SJSA1 (cell line): ENCODE measurements at regions not wholly inside any gene's neighbourhood (a gene's known extent, or its start where the extent isn't known, plus 50 kb on each side); places are given as distances from the start of the nearest gene placed in this dataset.
A peak's percentile ranks its signal among the peaks of the same experiment; 100 is the strongest.
"Not testable (repeated sequence)": the region's sequence is repeated elsewhere in the genome, so short reads cannot be mapped to it uniquely, and the experiment has no call there.

Source experiments
- DNase-seq, 2 experiments: peaks; one replicate each; pipeline ENCODE4 v3.0.0-alpha.2; 2015 to 2020; ENCODE audit warnings: low spot score in 2 of 2, low read depth in 1 of 2
- H3K27ac ChIP-seq: fragments of 250-450 bp; sonication (Bioruptor Pico); 2 replicates; pipeline ENCODE4 v1.5.1; 2020; ENCODE audit warnings: mild to moderate bottlenecking, moderate library complexity
- H3K27me3 ChIP-seq: fragments of 250-450 bp; sonication (Bioruptor Pico); replicated peaks from 2 replicates; pipeline ENCODE4 v1.5.1; 2020; ENCODE audit warnings: mild to moderate bottlenecking, moderate library complexity
- H3K36me3 ChIP-seq: fragments of 250-450 bp; sonication (Bioruptor Pico); 2 replicates; pipeline ENCODE4 v1.5.1; 2020; ENCODE audit warnings: mild to moderate bottlenecking
- H3K4me1 ChIP-seq: fragments of 250-450 bp; sonication (Bioruptor Pico); replicated peaks from 2 replicates; pipeline ENCODE4 v1.6.1; 2021; ENCODE audit warnings: mild to moderate bottlenecking
- H3K4me3 ChIP-seq: fragments of 250-450 bp; sonication (Bioruptor Pico); 2 replicates; pipeline ENCODE4 v1.5.1; 2020; ENCODE audit warnings: mild to moderate bottlenecking
- H3K9me3 ChIP-seq: fragments of 250-450 bp; sonication (Bioruptor Pico); replicated peaks from 2 replicates; pipeline ENCODE4 v1.5.1; 2020; ENCODE audit warnings: mild to moderate bottlenecking

DNA sequence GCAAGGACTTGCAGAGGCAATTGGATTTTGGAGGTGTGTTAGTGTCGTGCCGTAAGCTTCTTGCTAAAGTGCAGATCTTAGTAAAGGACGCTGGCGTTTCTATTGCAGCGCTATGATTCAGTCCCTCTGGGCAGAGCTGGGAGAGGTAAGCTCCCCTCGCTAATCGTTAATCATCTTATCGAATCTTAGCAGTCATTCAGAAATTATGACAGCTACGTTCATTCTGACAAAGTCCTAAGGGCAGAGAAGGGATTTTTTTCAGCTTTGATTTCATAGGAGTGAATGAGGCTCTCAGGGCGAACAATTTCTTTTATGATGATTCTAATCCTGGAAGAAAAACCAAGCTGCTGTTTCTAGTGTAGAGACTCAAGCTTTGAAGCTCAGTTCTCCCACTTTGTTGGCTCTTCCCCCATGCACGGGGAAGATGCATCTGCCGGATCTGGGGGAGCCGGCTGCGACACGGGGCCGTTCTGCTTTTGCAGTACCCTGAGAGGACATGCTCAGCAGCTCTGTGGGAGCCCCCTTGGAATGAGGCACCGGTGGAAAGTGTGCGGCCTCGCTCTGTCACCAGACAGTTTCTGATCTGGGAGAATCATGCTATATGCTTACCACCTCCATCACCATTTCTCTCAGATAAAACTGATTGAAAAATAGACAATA lies 79.1 kb upstream of the SLC22A23 start:
- H3K27me3 ChIP-seq = no peaks in the 10 kb centered on the region
- no peak overlapping the region for H3K4me3 ChIP-seq
- no peaks in the 10 kb centered on the region for H3K36me3 ChIP-seq
- H3K4me1 ChIP-seq = no peaks in the 10 kb centered on the region; the same call in 1 of the 2 replicates
- no peak overlapping the region for H3K27ac ChIP-seq
- no peaks in the 10 kb centered on the region for H3K9me3 ChIP-seq
- DNase-seq = peak in 1 of 2 experiments; percentile 34

- H3K4me1 ChIP-seq = no peaks in the 10 kb centered on the region; the same call in 1 of the 2 replicates
- peak in 1 of 2 experiments; percentile 28 for DNase-seq
- no peaks in the 10 kb centered on the region for H3K9me3 ChIP-seq
- no peaks in the 10 kb centered on the region for H3K36me3 ChIP-seq
- no peaks in the 10 kb centered on the region for H3K27me3 ChIP-seq
- no peak overlapping the region for H3K4me3 ChIP-seq
- no peak overlapping the region for H3K27ac ChIP-seq
Observed at GRCh38 chr6:3535033-3535775, 78.4 kb upstream of the SLC22A23 start.

- no peaks in the 10 kb centered on the region for H3K36me3 ChIP-seq
- no peaks in the 10 kb centered on the region for H3K9me3 ChIP-seq
- peak in 1 of 2 experiments; percentile 21 for DNase-seq
- H3K27ac ChIP-seq = no peak overlapping the region
- no peak overlapping the region for H3K4me3 ChIP-seq
- H3K27me3 ChIP-seq = no peaks in the 10 kb centered on the region
- H3K4me1 ChIP-seq = no peaks in the 10 kb centered on the region; the same call in 1 of the 2 replicates
Observed at GRCh38 chr6:3534599-3534998, 77.7 kb upstream of the SLC22A23 start.

- DNase-seq = peak in 1 of 2 experiments; percentile 2
- Histone ChIP-seq H3K36me3 (no peaks in the 10 kb centered on the region), H3K27me3 (no peaks in the 10 kb centered on the region), H3K27ac (no peak overlapping the region), H3K4me3 (no peak overlapping the region), H3K9me3 (no peaks in the 10 kb centered on the region), H3K4me1 (no peaks in the 10 kb centered on the region; the same call in 1 of the 2 replicates)
Observed at GRCh38 chr6:3533981-3534380, 77.1 kb upstream of the SLC22A23 start.

DNA sequence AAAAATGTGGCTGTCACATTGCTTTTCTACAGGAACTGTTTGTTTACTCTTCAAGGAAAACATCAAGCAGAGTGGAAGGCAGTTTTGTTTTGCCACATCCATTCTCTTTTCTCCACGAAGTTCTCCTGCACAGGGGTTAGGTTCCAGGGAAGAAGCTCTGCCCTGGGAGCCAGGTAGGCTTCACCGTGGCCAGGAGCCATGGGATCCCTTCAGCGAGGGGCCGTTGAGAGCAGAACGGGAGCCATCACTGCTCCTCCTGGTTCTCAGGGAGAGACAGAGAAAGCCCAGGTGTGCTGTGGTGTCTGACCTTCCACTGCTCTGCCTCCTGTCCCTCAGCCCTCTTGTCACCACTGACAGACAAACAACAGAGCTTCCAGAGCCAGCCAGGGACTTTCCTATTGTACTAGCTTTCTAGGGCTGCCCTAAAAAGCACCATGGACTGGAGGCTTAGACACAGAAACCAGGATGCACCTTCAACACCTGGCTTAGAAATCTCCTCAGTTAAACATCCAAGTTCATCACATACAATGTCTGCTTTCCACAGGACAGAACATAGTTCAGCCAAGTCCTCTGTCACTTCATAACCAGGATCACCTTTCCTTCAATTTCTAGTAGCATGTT lies 75.6 kb upstream of the SLC22A23 start:
- Histone ChIP-seq H3K4me3 (no peak overlapping the region), H3K9me3 (no peaks in the 10 kb centered on the region), H3K4me1 (no peaks in the 10 kb centered on the region; the same call in 1 of the 2 replicates), H3K27me3 (no peaks in the 10 kb centered on the region), H3K36me3 (no peaks in the 10 kb centered on the region), H3K27ac (no peak overlapping the region)
- peak in 1 of 2 experiments; percentile 28 for DNase-seq

GRCh38 chr6:3531481-3531880 lies 74.6 kb upstream of the SLC22A23 start:
- Histone ChIP-seq H3K36me3 (no peaks in the 10 kb centered on the region), H3K27me3 (no peaks in the 10 kb centered on the region), H3K4me3 (no peak overlapping the region), H3K9me3 (no peaks in the 10 kb centered on the region), H3K27ac (no peak overlapping the region), H3K4me1 (no peaks in the 10 kb centered on the region; the same call in 1 of the 2 replicates)
- peak in 1 of 2 experiments; percentile 17 for DNase-seq

- no peak overlapping the region for H3K4me3 ChIP-seq
- H3K27me3 ChIP-seq = no peaks in the 10 kb centered on the region
- no peaks in the 10 kb centered on the region; the same call in 1 of the 2 replicates for H3K4me1 ChIP-seq
- peak in 1 of 2 experiments; percentile 18 for DNase-seq
- H3K36me3 ChIP-seq = no peaks in the 10 kb centered on the region
- H3K9me3 ChIP-seq = no peaks in the 10 kb centered on the region
- no peak overlapping the region for H3K27ac ChIP-seq
Observed at GRCh38 chr6:3530515-3530914, 73.7 kb upstream of the SLC22A23 start.

DNA sequence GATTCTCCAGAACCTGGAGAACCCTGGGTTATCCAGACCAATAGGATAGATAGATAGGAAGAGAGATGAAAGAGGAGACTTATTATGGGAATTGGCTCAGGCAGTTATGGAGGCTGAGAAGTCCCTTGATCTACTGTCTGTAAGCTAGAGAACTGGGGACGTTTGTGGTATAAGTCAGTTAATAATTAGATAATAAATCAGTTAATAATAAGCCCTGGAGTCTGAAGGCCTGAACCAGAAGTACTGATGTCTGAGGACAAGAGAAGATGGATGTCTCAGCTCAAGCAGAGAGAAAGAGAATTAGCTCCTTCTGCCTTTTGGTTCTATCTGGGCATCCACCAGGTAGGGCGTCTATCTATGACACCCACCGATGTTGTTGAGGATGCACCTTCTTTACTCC lies 72.9 kb upstream of the SLC22A23 start:
- Histone ChIP-seq H3K9me3 (no peaks in the 10 kb centered on the region), H3K27ac (no peak overlapping the region), H3K27me3 (no peaks in the 10 kb centered on the region), H3K4me3 (no peak overlapping the region), H3K36me3 (no peaks in the 10 kb centered on the region), H3K4me1 (no peaks in the 10 kb centered on the region; the same call in 1 of the 2 replicates)
- peak in 1 of 2 experiments; percentile 6 for DNase-seq

DNA sequence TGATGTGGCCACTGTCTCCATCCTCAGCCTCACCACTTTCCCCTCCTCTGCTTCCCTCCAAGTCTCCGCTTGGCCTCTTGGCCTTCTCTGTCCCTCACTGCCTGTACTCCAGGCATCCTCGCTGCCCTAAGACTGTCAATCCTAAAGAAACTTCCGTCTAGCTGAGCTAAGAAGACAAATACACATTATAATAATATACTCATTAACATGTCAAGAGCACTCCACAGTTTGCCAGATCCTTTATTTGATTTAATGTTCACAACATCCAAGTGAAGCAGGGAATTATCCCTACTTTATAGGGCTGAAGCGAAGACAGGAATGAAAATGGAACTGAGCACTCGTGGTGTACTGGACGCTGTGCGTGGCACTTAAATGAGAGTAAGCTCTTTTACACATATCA lies 72.4 kb upstream of the SLC22A23 start:
- Histone ChIP-seq H3K9me3 (no peaks in the 10 kb centered on the region), H3K4me1 (peaks cover 4% of the 10 kb centered on the region), H3K36me3 (no peaks in the 10 kb centered on the region), H3K27me3 (no peaks in the 10 kb centered on the region), H3K4me3 (no peak overlapping the region), H3K27ac (no peak overlapping the region)
- peak in 1 of 2 experiments; percentile 5 for DNase-seq

DNA sequence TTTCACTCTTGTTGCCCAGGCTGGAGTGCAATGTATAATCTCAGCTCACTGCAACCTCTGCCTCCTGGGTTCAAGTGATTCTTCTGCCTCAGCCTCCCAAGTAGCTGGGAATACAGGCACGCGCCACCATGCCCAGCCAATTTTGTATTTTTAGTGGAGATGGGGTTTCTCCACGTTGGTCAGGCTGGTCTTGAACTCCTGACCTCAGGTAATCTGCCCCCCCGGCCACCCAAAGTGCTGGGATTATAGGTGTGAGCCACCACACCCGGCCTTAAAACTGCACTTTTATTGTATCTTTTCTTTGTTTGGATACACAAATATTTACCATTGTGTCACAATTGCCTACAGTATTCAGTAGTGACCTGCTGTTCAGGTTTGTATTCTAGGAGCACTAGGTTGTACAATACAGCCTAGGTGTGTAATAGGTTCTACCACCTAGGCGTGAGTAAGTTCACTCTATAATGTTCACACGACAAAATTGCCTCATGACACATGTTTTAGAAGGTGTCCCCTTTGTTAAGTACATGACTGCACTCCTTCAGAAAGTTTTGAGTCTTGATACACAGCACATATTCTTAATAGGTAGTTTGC lies 71.3 kb upstream of the SLC22A23 start:
- H3K4me1 ChIP-seq = peaks cover 15% of the 10 kb centered on the region
- H3K27ac ChIP-seq, H3K9me3 ChIP-seq, H3K36me3 ChIP-seq, H3K4me3 ChIP-seq, H3K27me3 ChIP-seq: not testable (repeated sequence)
- DNase-seq = peak in 1 of 2 experiments; percentile 16

- no peaks in the 10 kb centered on the region for H3K9me3 ChIP-seq
Observed at GRCh38 chr6:3527651-3527977, 70.8 kb upstream of the SLC22A23 start.

DNA sequence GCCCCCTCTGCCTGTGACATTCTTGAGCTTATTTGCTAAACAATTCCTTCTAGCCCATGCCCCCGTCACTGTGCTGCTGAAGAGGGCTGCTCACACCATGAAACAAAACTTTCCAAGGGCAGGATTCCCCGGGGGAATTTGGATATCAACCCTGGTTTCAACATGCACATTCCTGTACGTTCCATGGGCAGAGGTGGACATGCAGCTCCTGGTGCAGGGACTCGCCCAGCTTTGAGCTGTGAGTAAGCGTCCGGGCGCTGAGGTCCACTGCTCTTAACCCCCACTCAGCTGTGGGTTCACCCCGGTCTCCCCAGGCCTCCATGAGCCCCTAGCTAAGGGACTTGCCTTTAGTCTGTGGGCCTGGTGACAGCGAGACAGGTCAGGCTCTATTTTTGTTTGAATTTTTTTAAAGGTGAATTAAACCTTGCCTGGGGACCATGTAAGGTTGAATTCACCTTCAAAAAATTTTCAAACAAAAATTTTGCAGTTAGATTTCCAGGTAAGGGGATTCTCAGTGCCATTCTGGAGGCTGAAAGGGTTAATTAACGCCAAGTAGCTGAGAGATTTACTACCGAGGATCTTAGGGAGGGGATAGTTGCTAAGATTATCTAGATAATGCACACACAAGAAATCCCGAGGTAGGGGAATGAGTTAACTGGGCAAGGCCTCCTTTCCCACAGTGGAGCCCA lies 70.3 kb upstream of the SLC22A23 start:
- Histone ChIP-seq H3K36me3 (no peaks in the 10 kb centered on the region), H3K4me3 (no peak overlapping the region), H3K27me3 (no peaks in the 10 kb centered on the region), H3K4me1 (peaks cover 24% of the 10 kb centered on the region), H3K27ac (no peak overlapping the region), H3K9me3 (no peaks in the 10 kb centered on the region)
- DNase-seq = no peak

More at GRCh38 chr6:3527651-3527977, 70.8 kb upstream of the SLC22A23 start:
- H3K4me3 ChIP-seq = no peak overlapping the region
- peaks cover 19% of the 10 kb centered on the region for H3K4me1 ChIP-seq
- no peaks in the 10 kb centered on the region for H3K36me3 ChIP-seq
- no peaks in the 10 kb centered on the region for H3K27me3 ChIP-seq
- no peak overlapping the region for H3K27ac ChIP-seq
- no peak for DNase-seq

- no peaks in the 10 kb centered on the region for H3K36me3 ChIP-seq
- H3K9me3 ChIP-seq = no peaks in the 10 kb centered on the region
- no peak overlapping the region for H3K4me3 ChIP-seq
- H3K27ac ChIP-seq = no peak overlapping the region
- H3K4me1 ChIP-seq = peaks cover 36% of the 10 kb centered on the region
- DNase-seq = no peak
- no peaks in the 10 kb centered on the region for H3K27me3 ChIP-seq
Observed at GRCh38 chr6:3525915-3526314, 69.1 kb upstream of the SLC22A23 start.
